ENCODE measurements at regions not wholly inside any gene's neighbourhood (a gene's known extent, or its start where the extent isn't known, plus 50 kb on each side); places are given as distances from the start of the nearest gene placed in this dataset.

- H3K4me3 ChIP-seq, result no peak overlapping the region
- no peak for DNase-seq (ENCODE audit: low spot score)
- H3K27ac ChIP-seq, result no peak overlapping the region
- no peak for TF ChIP-seq CTCF (IDR thresholded peaks at IDR 0.05)
These were observed 363.7 kb upstream of the ISX start for GRCh38 chr22:34702279-34702678.

GRCh38 chr22:34709641-34710040 lies 356.3 kb upstream of the ISX start:
- no peak overlapping the region for H3K27ac ChIP-seq
- no peak for TF ChIP-seq CTCF (IDR thresholded peaks at IDR 0.05)

GRCh38 chr22:34722901-34723300 lies 343.1 kb upstream of the ISX start:
- TF ChIP-seq CTCF (IDR thresholded peaks at IDR 0.05), result no peak

More at GRCh38 chr22:34709641-34710040, 356.3 kb upstream of the ISX start:
- no peak overlapping the region for H3K4me3 ChIP-seq
- DNase-seq (ENCODE audit: low spot score), result no peak

GRCh38 chr22:34736081-34736480 lies 329.9 kb upstream of the ISX start:
- H3K27ac ChIP-seq, result no peak overlapping the region
- no peak for DNase-seq (ENCODE audit: low spot score)
- TF ChIP-seq CTCF (IDR thresholded peaks at IDR 0.05), result no peak
- no peak overlapping the region for H3K4me3 ChIP-seq

More at GRCh38 chr22:34722901-34723300, 343.1 kb upstream of the ISX start:
- H3K4me3 ChIP-seq, result no peak overlapping the region
- no peak for DNase-seq (ENCODE audit: low spot score)
- no peak overlapping the region for H3K27ac ChIP-seq

GRCh38 chr22:34738661-34739400 lies 327.1 kb upstream of the ISX start:
- no peak for TF ChIP-seq CTCF (IDR thresholded peaks at IDR 0.05)
- Histone ChIP-seq H3K4me3 (no peak overlapping the region), H3K27ac (no peak overlapping the region)
- DNase-seq (ENCODE audit: low spot score), result no peak

- no peak for TF ChIP-seq CTCF (IDR thresholded peaks at IDR 0.05)
- DNase-seq (ENCODE audit: low spot score), result no peak
- Histone ChIP-seq H3K27ac (no peak overlapping the region), H3K4me3 (no peak overlapping the region)
These were observed 322.7 kb upstream of the ISX start for GRCh38 chr22:34743110-34743751.
